ENCODE measurements at regions not wholly inside any gene's neighbourhood (a gene's known extent, or its start where the extent isn't known, plus 50 kb on each side); places are given as distances from the start of the nearest gene placed in this dataset.

DNA sequence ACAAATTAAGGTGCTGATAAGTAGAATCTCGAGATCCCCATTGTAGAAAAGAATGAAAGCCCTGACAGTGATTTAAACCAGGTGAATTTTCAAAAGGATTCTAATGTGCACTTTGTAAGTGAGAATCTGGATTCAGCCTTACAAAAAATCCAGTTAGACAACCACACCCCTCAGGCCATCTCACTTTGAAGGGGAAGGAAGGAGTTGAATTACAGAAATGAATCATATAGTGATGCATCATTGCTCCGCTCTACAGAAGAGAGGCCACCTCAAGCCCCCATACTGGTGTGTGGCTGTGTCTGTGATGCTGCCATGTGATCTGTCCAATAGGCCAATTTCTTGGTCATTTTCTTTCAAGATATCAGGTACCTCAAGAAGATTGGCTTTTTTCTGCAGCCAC, 85.5 kb upstream of the NT5E start:
- H3K27ac Mint-ChIP-seq: no peak overlapping the region
- ChIA-PET CTCF (no interaction called here), POLR2A (no interaction called here)
- no peak overlapping the region for H3K4me3 Mint-ChIP-seq
- H3K36me3 Mint-ChIP-seq (ENCODE audit: low read depth): no peaks in the 10 kb centered on the region
- DNase-seq (no peak), ATAC-seq (ENCODE audit: low read depth) (no peak)
- intact Hi-C loops (cut with micrococcal nuclease): no loop called here
- H3K27me3 Mint-ChIP-seq: peaks cover 8% of the 10 kb centered on the region
- no peaks in the 10 kb centered on the region for H3K4me1 Mint-ChIP-seq
- no peaks in the 10 kb centered on the region for H3K9me3 Mint-ChIP-seq
- TF ChIP-seq, protein P1, sequence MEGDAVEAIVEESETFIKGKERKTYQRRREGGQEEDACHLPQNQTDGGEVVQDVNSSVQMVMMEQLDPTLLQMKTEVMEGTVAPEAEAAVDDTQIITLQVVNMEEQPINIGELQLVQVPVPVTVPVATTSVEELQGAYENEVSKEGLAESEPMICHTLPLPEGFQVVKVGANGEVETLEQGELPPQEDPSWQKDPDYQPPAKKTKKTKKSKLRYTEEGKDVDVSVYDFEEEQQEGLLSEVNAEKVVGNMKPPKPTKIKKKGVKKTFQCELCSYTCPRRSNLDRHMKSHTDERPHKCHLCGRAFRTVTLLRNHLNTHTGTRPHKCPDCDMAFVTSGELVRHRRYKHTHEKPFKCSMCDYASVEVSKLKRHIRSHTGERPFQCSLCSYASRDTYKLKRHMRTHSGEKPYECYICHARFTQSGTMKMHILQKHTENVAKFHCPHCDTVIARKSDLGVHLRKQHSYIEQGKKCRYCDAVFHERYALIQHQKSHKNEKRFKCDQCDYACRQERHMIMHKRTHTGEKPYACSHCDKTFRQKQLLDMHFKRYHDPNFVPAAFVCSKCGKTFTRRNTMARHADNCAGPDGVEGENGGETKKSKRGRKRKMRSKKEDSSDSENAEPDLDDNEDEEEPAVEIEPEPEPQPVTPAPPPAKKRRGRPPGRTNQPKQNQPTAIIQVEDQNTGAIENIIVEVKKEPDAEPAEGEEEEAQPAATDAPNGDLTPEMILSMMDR (IDR thresholded peaks at IDR 0.05): no peak

DNA sequence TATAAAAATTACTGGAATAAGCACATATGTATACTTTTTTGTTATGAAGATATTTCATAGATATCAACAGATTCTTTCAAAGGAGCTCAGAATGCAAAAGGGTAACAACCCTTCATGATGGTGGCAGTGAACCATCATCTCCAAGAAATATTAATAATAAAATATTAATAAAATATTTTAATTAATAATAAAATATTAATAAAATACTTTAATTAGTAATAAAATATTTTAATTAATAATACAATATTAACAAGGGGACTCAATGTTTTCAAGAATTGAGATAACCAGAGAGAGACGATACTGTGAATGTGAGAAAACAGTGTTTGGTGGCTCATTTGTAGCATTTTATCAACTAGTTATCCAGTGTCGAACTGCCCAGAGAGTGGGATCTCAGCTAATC, 86.0 kb upstream of the NT5E start:
- H3K27me3 Mint-ChIP-seq: peaks cover 10% of the 10 kb centered on the region
- H3K4me3 Mint-ChIP-seq: no peak overlapping the region
- H3K36me3 Mint-ChIP-seq (ENCODE audit: low read depth): no peaks in the 10 kb centered on the region
- DNase-seq (no peak), ATAC-seq (ENCODE audit: low read depth) (no peak)
- CTCF ChIA-PET: no interaction called here
- no peak overlapping the region for H3K27ac Mint-ChIP-seq
- no peaks in the 10 kb centered on the region for H3K9me3 Mint-ChIP-seq
- TF ChIP-seq, protein P1 (IDR thresholded peaks at IDR 0.05): no peak
- H3K4me1 Mint-ChIP-seq: no peaks in the 10 kb centered on the region
- POLR2A ChIA-PET: no interaction called here
- intact Hi-C loops (cut with micrococcal nuclease): no loop called here

DNA sequence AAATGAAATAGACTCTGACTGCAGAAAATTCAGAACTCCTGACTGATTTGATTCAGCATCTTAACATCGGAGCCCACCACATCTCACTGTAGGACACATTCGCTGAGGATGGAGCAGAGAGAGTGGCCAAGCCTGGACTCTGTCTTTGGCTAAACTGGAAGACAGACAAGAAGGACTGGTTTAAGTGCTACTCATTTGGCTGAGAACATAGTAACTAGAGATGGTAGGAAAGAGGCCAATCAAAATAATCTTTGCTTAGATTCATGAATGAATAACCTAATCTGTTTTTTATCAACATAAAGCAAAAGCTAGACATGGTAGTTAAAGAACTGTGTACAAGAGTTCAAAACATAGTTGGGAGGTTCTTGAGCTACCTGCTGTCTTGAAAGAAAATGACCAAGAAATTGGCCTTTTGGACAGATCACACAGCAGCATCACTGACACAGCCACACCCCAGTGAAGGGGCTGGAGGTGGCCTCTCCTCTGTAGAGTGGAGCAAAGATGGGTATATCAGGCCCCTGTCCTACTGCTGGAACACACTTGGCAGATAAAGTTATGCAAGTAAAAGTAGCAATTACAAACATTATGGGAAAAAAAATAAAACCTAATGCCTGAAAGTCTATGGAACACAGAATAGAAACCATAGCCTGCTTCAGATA, 87.1 kb upstream of the NT5E start:
- no peaks in the 10 kb centered on the region for H3K4me1 Mint-ChIP-seq
- H3K9me3 Mint-ChIP-seq: no peaks in the 10 kb centered on the region
- ATAC-seq (ENCODE audit: low read depth): no peak
- no peak overlapping the region for H3K4me3 Mint-ChIP-seq
- DNase-seq: no peak
- no peak overlapping the region for H3K27ac Mint-ChIP-seq
- peaks cover 12% of the 10 kb centered on the region for H3K27me3 Mint-ChIP-seq
- no peaks in the 10 kb centered on the region for H3K36me3 Mint-ChIP-seq (ENCODE audit: low read depth)
- TF ChIP-seq, protein P1 (IDR thresholded peaks at IDR 0.05): no peak
- ChIA-PET CTCF (no interaction called here), POLR2A (no interaction called here)
- intact Hi-C loops (cut with micrococcal nuclease): no loop called here

DNA sequence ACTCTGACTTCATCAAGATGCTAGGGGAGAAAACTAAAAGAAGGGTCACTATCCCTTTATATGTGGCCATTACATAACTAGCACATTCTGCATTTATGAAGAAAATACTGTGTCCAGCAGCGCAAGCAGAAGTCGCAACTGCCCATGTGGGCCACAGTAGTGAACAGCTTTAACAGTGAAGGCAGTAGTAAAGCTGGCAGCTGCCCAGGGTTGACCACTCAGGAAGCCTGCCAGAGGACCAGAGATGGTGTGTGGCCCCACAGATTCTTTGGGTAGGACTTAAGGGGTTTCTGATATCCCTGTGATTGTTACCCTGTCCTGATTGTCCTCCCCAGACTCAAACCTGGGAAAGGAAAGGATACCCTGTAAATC, 88.3 kb upstream of the NT5E start:
- Mint-ChIP-seq H3K27ac (no peak overlapping the region), H3K36me3 (ENCODE audit: low read depth) (no peaks in the 10 kb centered on the region), H3K4me1 (no peaks in the 10 kb centered on the region), H3K9me3 (no peaks in the 10 kb centered on the region), H3K27me3 (peaks cover 6% of the 10 kb centered on the region), H3K4me3 (no peak overlapping the region)
- no peak for ATAC-seq (ENCODE audit: low read depth)
- CTCF ChIA-PET: interaction anchor here (0.8 kb wide), 1 partner anchor 118 kb away, joined by 3 read pairs; no protein-coding TSS in a partner anchor
- POLR2A ChIA-PET: no interaction called here
- no peak for DNase-seq
- TF ChIP-seq, protein P1 (IDR thresholded peaks at IDR 0.05): no peak
- intact Hi-C loops (cut with micrococcal nuclease): no loop called here

DNA sequence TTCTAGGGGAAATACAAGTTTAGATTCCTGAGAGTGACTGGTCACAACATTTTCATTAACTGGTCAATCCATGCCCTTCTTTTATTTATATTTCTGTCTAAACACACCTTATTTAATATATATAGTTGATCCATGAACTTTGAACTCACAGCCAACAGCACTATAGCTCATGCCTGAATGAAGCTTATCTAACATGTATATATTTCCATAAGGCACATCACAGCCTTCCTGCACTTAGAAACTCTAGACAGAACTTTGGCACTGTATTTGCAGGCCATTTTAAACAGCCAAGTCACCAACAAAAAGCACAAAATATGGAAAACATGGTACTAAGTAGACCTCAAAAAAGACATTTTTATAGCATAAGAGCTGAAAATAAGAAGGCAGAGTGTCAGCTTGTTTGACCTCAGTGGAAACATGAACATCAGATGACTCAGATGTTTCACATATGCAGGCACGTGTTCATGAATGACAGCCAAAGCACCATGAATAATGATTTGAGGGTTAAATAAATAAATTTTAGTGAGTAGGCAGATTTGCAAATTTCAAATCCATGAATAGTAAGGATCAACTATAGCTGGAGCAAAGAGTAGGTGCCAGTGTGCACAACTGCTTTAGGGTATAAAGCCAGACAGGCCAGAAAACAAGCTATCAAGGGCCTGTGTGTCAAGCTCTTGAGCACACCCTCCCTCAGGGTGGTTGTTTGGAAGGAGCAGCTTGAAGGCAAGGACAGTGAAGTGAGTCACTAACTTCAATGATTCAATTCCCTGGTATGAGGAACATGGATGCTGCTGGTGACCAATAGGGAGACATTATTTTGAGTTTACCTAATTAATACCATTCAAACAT, 88.9 kb upstream of the NT5E start:
- ATAC-seq (ENCODE audit: low read depth): no peak
- no peak for DNase-seq
- H3K27me3 Mint-ChIP-seq: peaks cover 6% of the 10 kb centered on the region
- CTCF ChIA-PET: interaction anchor here (0.8 kb wide), 1 partner anchor 119 kb away, joined by 3 read pairs; no protein-coding TSS in a partner anchor
- no peak overlapping the region for H3K27ac Mint-ChIP-seq
- intact Hi-C loops (cut with micrococcal nuclease): no loop called here
- H3K4me3 Mint-ChIP-seq: no peak overlapping the region
- POLR2A ChIA-PET: no interaction called here
- H3K4me1 Mint-ChIP-seq: no peaks in the 10 kb centered on the region
- H3K9me3 Mint-ChIP-seq: no peaks in the 10 kb centered on the region
- H3K36me3 Mint-ChIP-seq (ENCODE audit: low read depth): no peaks in the 10 kb centered on the region
- TF ChIP-seq, protein P1 (IDR thresholded peaks at IDR 0.05): no peak

Measured in activated B cell treated with CpG ODN at 0.5 μM for 24 hours (primary cell).